ENCODE measurements at regions not wholly inside any gene's neighbourhood (a gene's known extent, or its start where the extent isn't known, plus 50 kb on each side); places are given as distances from the start of the nearest gene placed in this dataset.

DNA sequence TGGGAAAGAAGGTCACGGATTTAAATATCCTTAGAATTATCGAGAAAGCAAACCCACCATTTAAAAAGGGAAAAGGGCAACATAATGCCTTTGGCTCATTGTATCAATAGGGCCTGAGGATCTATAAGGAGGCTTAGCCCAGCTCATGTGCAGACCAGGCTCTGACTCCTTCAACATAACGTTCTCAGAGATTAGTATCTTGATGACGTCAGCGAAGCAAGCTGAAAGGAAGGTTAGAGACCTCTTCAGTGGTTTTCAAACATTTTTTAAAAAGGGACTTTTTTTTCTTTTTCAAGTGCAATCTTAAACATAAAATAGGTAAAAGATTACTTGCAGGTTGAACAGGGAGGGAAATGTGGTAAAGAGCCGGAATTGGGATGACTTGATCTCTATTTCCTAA is 463.9 kb upstream of the ADAMTS9 start:
- Histone ChIP-seq H3K4me3 (replicated peaks in 1 of 2; ENCODE audit: low read depth in 1 of 2, low read length in 2 of 2) (no peak overlapping the region), H3K9me2 (ENCODE audit: insufficient read depth) (no peaks in the 10 kb centered on the region), H4K20me1 (ENCODE audit: insufficient read depth) (no peaks in the 10 kb centered on the region), H3K27me3 (ENCODE audit: insufficient read depth, low read length) (0 out of 2 replicates have a peak, but pooled peaks cover 7% of the 10 kb centered on the region), H3K4me2 (ENCODE audit: low read length) (no peak overlapping the region), H3K79me2 (ENCODE audit: insufficient read depth, low read length) (no peaks in the 10 kb centered on the region), H3K4me1 (ENCODE audit: control insufficient read depth in 1 of 2, insufficient read depth in 2 of 2, low read length in 2 of 2) (no peaks in the 10 kb centered on the region), H3K27ac (ENCODE audit: low read depth, low read length) (no peak overlapping the region), H3K9me3 (ENCODE audit: control insufficient read depth in 1 of 2, insufficient read depth in 1 of 2, low read depth in 1 of 2, low read length in 2 of 2) (no peaks in the 10 kb centered on the region), H2AFZ (ENCODE audit: low read depth, low read length, poor library complexity, severe bottlenecking) (no peak overlapping the region), H3K36me3 (ENCODE audit: control insufficient read depth in 1 of 2, insufficient read depth in 2 of 2, low read length in 2 of 2) (no peaks in the 10 kb centered on the region), H3K9ac (ENCODE audit: low read length) (no peak overlapping the region)
- DNase-seq (ENCODE audit: low read depth, low spot score) (no peak), ATAC-seq (no peak)
- RAD21 ChIA-PET (ENCODE audit: low non-redundant PET in 1 of 2, low total read pairs in 2 of 2, uncharacterized antibody in 2 of 2, unreplicated experiment in 2 of 2): no interaction called here
- no TSS peak for BruUV-seq (replicated peaks)
- POLR2A ChIA-PET: no interaction called here
- TF ChIP-seq SIN3A (IDR thresholded peaks at IDR 0.05; ENCODE audit: low read depth) (no peak), SRF (IDR thresholded peaks at IDR 0.05; ENCODE audit: low read depth) (no peak), POLR2A (IDR thresholded peaks at IDR 0.05; ENCODE audit: borderline replicate concordance, extremely low read depth, insufficient read depth, insufficient read length) (no peak), POLR2AphosphoS5 (IDR thresholded peaks at IDR 0.05; ENCODE audit: low read depth, low read length) (no peak), EGR1 (IDR thresholded peaks at IDR 0.05; ENCODE audit: low read depth) (no peak), CBX3 (IDR thresholded peaks at IDR 0.05; ENCODE audit: low read depth) (no peak), EZH2 (IDR thresholded peaks at IDR 0.05) (no peak), ZNF274 (IDR thresholded peaks at IDR 0.05; ENCODE audit: low read depth, low read length) (no peak), ZFX (IDR thresholded peaks at IDR 0.05) (no peak), CEBPB (IDR thresholded peaks at IDR 0.05; ENCODE audit: low read depth) (no peak), TCF7L2 (IDR thresholded peaks at IDR 0.05; ENCODE audit: borderline replicate concordance, extremely low read depth, insufficient read depth, insufficient read length) (no peak), EZH2phosphoT487 (IDR thresholded peaks at IDR 0.05; ENCODE audit: borderline replicate concordance) (no peak)
- TF ChIP-seq, protein P1, sequence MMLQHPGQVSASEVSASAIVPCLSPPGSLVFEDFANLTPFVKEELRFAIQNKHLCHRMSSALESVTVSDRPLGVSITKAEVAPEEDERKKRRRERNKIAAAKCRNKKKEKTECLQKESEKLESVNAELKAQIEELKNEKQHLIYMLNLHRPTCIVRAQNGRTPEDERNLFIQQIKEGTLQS (IDR thresholded peaks at IDR 0.05): no peak
- TF ChIP-seq, protein P2, sequence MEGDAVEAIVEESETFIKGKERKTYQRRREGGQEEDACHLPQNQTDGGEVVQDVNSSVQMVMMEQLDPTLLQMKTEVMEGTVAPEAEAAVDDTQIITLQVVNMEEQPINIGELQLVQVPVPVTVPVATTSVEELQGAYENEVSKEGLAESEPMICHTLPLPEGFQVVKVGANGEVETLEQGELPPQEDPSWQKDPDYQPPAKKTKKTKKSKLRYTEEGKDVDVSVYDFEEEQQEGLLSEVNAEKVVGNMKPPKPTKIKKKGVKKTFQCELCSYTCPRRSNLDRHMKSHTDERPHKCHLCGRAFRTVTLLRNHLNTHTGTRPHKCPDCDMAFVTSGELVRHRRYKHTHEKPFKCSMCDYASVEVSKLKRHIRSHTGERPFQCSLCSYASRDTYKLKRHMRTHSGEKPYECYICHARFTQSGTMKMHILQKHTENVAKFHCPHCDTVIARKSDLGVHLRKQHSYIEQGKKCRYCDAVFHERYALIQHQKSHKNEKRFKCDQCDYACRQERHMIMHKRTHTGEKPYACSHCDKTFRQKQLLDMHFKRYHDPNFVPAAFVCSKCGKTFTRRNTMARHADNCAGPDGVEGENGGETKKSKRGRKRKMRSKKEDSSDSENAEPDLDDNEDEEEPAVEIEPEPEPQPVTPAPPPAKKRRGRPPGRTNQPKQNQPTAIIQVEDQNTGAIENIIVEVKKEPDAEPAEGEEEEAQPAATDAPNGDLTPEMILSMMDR (IDR thresholded peaks at IDR 0.05 in 2 of 3, conservative IDR thresholded peaks at IDR 0.05 in 1 of 3; ENCODE audit: borderline replicate concordance in 1 of 3, insufficient read depth in 1 of 3, low read depth in 2 of 3, low read length in 2 of 3): no peak
- TF ChIP-seq, protein P3, sequence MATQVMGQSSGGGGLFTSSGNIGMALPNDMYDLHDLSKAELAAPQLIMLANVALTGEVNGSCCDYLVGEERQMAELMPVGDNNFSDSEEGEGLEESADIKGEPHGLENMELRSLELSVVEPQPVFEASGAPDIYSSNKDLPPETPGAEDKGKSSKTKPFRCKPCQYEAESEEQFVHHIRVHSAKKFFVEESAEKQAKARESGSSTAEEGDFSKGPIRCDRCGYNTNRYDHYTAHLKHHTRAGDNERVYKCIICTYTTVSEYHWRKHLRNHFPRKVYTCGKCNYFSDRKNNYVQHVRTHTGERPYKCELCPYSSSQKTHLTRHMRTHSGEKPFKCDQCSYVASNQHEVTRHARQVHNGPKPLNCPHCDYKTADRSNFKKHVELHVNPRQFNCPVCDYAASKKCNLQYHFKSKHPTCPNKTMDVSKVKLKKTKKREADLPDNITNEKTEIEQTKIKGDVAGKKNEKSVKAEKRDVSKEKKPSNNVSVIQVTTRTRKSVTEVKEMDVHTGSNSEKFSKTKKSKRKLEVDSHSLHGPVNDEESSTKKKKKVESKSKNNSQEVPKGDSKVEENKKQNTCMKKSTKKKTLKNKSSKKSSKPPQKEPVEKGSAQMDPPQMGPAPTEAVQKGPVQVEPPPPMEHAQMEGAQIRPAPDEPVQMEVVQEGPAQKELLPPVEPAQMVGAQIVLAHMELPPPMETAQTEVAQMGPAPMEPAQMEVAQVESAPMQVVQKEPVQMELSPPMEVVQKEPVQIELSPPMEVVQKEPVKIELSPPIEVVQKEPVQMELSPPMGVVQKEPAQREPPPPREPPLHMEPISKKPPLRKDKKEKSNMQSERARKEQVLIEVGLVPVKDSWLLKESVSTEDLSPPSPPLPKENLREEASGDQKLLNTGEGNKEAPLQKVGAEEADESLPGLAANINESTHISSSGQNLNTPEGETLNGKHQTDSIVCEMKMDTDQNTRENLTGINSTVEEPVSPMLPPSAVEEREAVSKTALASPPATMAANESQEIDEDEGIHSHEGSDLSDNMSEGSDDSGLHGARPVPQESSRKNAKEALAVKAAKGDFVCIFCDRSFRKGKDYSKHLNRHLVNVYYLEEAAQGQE (IDR thresholded peaks at IDR 0.05; ENCODE audit: low read depth): no peak
- intact Hi-C loops (cut with micrococcal nuclease): no loop called here
- CTCF ChIA-PET: no interaction called here
